ENCODE measurements at regions not wholly inside any gene's neighbourhood (a gene's known extent, or its start where the extent isn't known, plus 50 kb on each side); places are given as distances from the start of the nearest gene placed in this dataset.
"Not testable (repeated sequence)": the region's sequence is repeated elsewhere in the genome, so short reads cannot be mapped to it uniquely, and the experiment has no call there.

GRCh38 chr10:120183546-120183945 is 273.5 kb upstream of the PLPP4 start:
- ATAC-seq (no peak), DNase-seq (no peak)
- Histone ChIP-seq H3K4me1 (ENCODE audit: control insufficient read depth in 2 of 2, insufficient read depth in 2 of 2, low read length in 2 of 2) (no peaks in the 10 kb centered on the region), H3K4me3 (ENCODE audit: low read length) (no peak overlapping the region), H3K27me3 (ENCODE audit: control insufficient read depth in 2 of 2, insufficient read depth in 2 of 2, low read length in 2 of 2) (no peaks in the 10 kb centered on the region), H3K27ac (ENCODE audit: low read depth, low read length) (no peak overlapping the region), H3K9me3 (ENCODE audit: control insufficient read depth in 2 of 3, low read length in 3 of 3) (no peaks in the 10 kb centered on the region), H3K36me3 (ENCODE audit: control insufficient read depth in 2 of 3, insufficient read depth in 3 of 3, low read length in 3 of 3) (no peaks in the 10 kb centered on the region)
- Mint-ChIP-seq H3K27ac (no peak overlapping the region), H3K27me3 (peaks cover 0 to 29% (median 13%) of the 10 kb centered on the region in 5 donors), H3K36me3 (no peaks in the 10 kb centered on the region), H3K4me3 (no peak overlapping the region), H3K9me3 (peaks cover 0 to 4% (median 0%) of the 10 kb centered on the region in 11 donors), H3K4me1 (peaks cover 0 to 2% (median 0%) of the 10 kb centered on the region in 7 donors)
- CTCF ChIA-PET: no interaction called here
- intact Hi-C loops (cut with micrococcal nuclease): no loop called here
- POLR2A ChIA-PET: no interaction called here

- ATAC-seq: no peak
- intact Hi-C loops (cut with micrococcal nuclease): no loop called here
- no peak overlapping the region for H3K27ac Mint-ChIP-seq
- peaks cover 0 to 28% (median 13%) of the 10 kb centered on the region in 5 donors for H3K27me3 Mint-ChIP-seq
- Histone ChIP-seq H3K9me3 (ENCODE audit: control insufficient read depth in 2 of 3, low read length in 3 of 3) (no peaks in the 10 kb centered on the region), H3K27me3 (ENCODE audit: control insufficient read depth in 2 of 2, insufficient read depth in 2 of 2, low read length in 2 of 2) (no peaks in the 10 kb centered on the region), H3K4me1 (ENCODE audit: control insufficient read depth in 2 of 2, insufficient read depth in 2 of 2, low read length in 2 of 2) (no peaks in the 10 kb centered on the region), H3K4me3 (ENCODE audit: low read length) (no peak overlapping the region), H3K27ac (ENCODE audit: low read depth, low read length) (no peak overlapping the region), H3K36me3 (ENCODE audit: control insufficient read depth in 2 of 3, insufficient read depth in 3 of 3, low read length in 3 of 3) (no peaks in the 10 kb centered on the region)
- no peak for DNase-seq
- H3K36me3 Mint-ChIP-seq: no peaks in the 10 kb centered on the region
- H3K4me3 Mint-ChIP-seq: no peak overlapping the region
- H3K9me3 Mint-ChIP-seq: peaks cover 0 to 4% (median 0%) of the 10 kb centered on the region in 11 donors
- POLR2A ChIA-PET: no interaction called here
- peaks cover 0 to 2% (median 0%) of the 10 kb centered on the region in 7 donors for H3K4me1 Mint-ChIP-seq
- CTCF ChIA-PET: no interaction called here
Measured at GRCh38 chr10:120184547-120185337, 272.3 kb upstream of the PLPP4 start.

GRCh38 chr10:120186506-120186905 is 270.5 kb upstream of the PLPP4 start:
- no peaks in the 10 kb centered on the region for H3K9me3 ChIP-seq (ENCODE audit: control insufficient read depth in 2 of 3, low read length in 3 of 3)
- ChIA-PET POLR2A (no interaction called here), CTCF (no interaction called here)
- Mint-ChIP-seq H3K4me3 (no peak overlapping the region), H3K36me3 (no peaks in the 10 kb centered on the region), H3K9me3 (peaks cover 0 to 4% (median 0%) of the 10 kb centered on the region in 11 donors), H3K27ac (no peak overlapping the region), H3K27me3 (peaks cover 0 to 13% (median 12%) of the 10 kb centered on the region in 5 donors), H3K4me1 (peaks cover 0 to 2% (median 0%) of the 10 kb centered on the region in 7 donors)
- no peaks in the 10 kb centered on the region for H3K36me3 ChIP-seq (ENCODE audit: control insufficient read depth in 2 of 3, insufficient read depth in 3 of 3, low read length in 3 of 3)
- no peaks in the 10 kb centered on the region for H3K4me1 ChIP-seq (ENCODE audit: control insufficient read depth in 2 of 2, insufficient read depth in 2 of 2, low read length in 2 of 2)
- no peaks in the 10 kb centered on the region for H3K27me3 ChIP-seq (ENCODE audit: control insufficient read depth in 2 of 2, insufficient read depth in 2 of 2, low read length in 2 of 2)
- intact Hi-C loops (cut with micrococcal nuclease): no loop called here
- DNase-seq (no peak), ATAC-seq (no peak)
- no peak overlapping the region for H3K27ac ChIP-seq (ENCODE audit: low read depth, low read length)
- H3K4me3 ChIP-seq (ENCODE audit: low read length): no peak overlapping the region

- intact Hi-C loops (cut with micrococcal nuclease); H3K4me3 Mint-ChIP-seq; DNase-seq; H3K9me3 ChIP-seq (ENCODE audit: control insufficient read depth in 2 of 3, low read length in 3 of 3); H3K36me3 Mint-ChIP-seq; H3K27ac Mint-ChIP-seq; H3K4me3 ChIP-seq (ENCODE audit: low read length); POLR2A ChIA-PET; H3K27me3 ChIP-seq (ENCODE audit: control insufficient read depth in 2 of 2, insufficient read depth in 2 of 2, low read length in 2 of 2); H3K27ac ChIP-seq (ENCODE audit: low read depth, low read length); ATAC-seq; H3K4me1 Mint-ChIP-seq; H3K4me1 ChIP-seq (ENCODE audit: control insufficient read depth in 2 of 2, insufficient read depth in 2 of 2, low read length in 2 of 2); H3K36me3 ChIP-seq (ENCODE audit: control insufficient read depth in 2 of 3, insufficient read depth in 3 of 3, low read length in 3 of 3); CTCF ChIA-PET; H3K9me3 Mint-ChIP-seq: not testable (repeated sequence)
- H3K27me3 Mint-ChIP-seq: peaks cover 0 to 13% (median 8%) of the 10 kb centered on the region in 5 donors
Measured at GRCh38 chr10:120187168-120187567, 269.9 kb upstream of the PLPP4 start.

- no peak overlapping the region for H3K27ac Mint-ChIP-seq
- Histone ChIP-seq H3K4me3 (ENCODE audit: low read length) (no peak overlapping the region), H3K9me3 (ENCODE audit: control insufficient read depth in 2 of 3, low read length in 3 of 3) (no peaks in the 10 kb centered on the region), H3K27ac (ENCODE audit: low read depth, low read length) (no peak overlapping the region), H3K36me3 (ENCODE audit: control insufficient read depth in 2 of 3, insufficient read depth in 3 of 3, low read length in 3 of 3) (no peaks in the 10 kb centered on the region), H3K27me3 (ENCODE audit: control insufficient read depth in 2 of 2, insufficient read depth in 2 of 2, low read length in 2 of 2) (no peaks in the 10 kb centered on the region), H3K4me1 (ENCODE audit: control insufficient read depth in 2 of 2, insufficient read depth in 2 of 2, low read length in 2 of 2) (no peaks in the 10 kb centered on the region)
- H3K27me3 Mint-ChIP-seq: peaks cover 0 to 13% (median 6%) of the 10 kb centered on the region in 5 donors
- intact Hi-C loops (cut with micrococcal nuclease): no loop called here
- H3K36me3 Mint-ChIP-seq: no peaks in the 10 kb centered on the region
- H3K4me1 Mint-ChIP-seq: peaks cover 0 to 2% (median 0%) of the 10 kb centered on the region in 7 donors
- peaks cover 0 to 4% (median 0%) of the 10 kb centered on the region in 11 donors for H3K9me3 Mint-ChIP-seq
- ATAC-seq (no peak), DNase-seq (no peak)
- CTCF ChIA-PET: interaction anchor here (0.7 kb wide), 1 partner anchor 42 kb away, joined by 3 read pairs; no protein-coding TSS in a partner anchor
- no peak overlapping the region for H3K4me3 Mint-ChIP-seq
- POLR2A ChIA-PET: no interaction called here
Measured at GRCh38 chr10:120188950-120189349, 268.1 kb upstream of the PLPP4 start.

GRCh38 chr10:120195984-120196712 is 260.9 kb upstream of the PLPP4 start:
- Histone ChIP-seq H3K4me3 (ENCODE audit: low read length) (no peak overlapping the region), H3K4me1 (ENCODE audit: control insufficient read depth in 2 of 2, insufficient read depth in 2 of 2, low read length in 2 of 2) (no peaks in the 10 kb centered on the region), H3K27me3 (ENCODE audit: control insufficient read depth in 2 of 2, insufficient read depth in 2 of 2, low read length in 2 of 2) (no peaks in the 10 kb centered on the region), H3K36me3 (ENCODE audit: control insufficient read depth in 2 of 3, insufficient read depth in 3 of 3, low read length in 3 of 3) (no peaks in the 10 kb centered on the region), H3K27ac (ENCODE audit: low read depth, low read length) (no peak overlapping the region), H3K9me3 (ENCODE audit: control insufficient read depth in 2 of 3, low read length in 3 of 3) (no peaks in the 10 kb centered on the region)
- POLR2A ChIA-PET: no interaction called here
- DNase-seq (no peak), ATAC-seq (peak; percentile 24)
- Mint-ChIP-seq H3K27me3 (peaks cover 0 to 5% (median 0%) of the 10 kb centered on the region in 5 donors), H3K9me3 (peaks cover 0 to 1% (median 0%) of the 10 kb centered on the region in 11 donors), H3K27ac (no peak overlapping the region), H3K4me1 (no peaks in the 10 kb centered on the region), H3K4me3 (no peak overlapping the region), H3K36me3 (no peaks in the 10 kb centered on the region)
- CTCF ChIA-PET: no interaction called here
- intact Hi-C loops (cut with micrococcal nuclease): no loop called here

Data from naive thymus-derived CD4-positive, alpha-beta T cell (primary cell).